OCI-LY3 (cell line): ENCODE measurements at regions not wholly inside any gene's neighbourhood (a gene's known extent, or its start where the extent isn't known, plus 50 kb on each side); places are given as distances from the start of the nearest gene placed in this dataset.

ENCODE experiments used
- H2AFZ ChIP-seq: fragments of 200-600, 300-600 bp; shearing (Covaris generic); 2 replicates; pipeline ENCODE4 v1.6.0; 2014; ENCODE audit warnings: antibody characterized with exemption, low read depth, low read length
- H3K27ac ChIP-seq: fragments of 200-600, 300-600 bp; sonication (generic); 2 replicates; pipeline ENCODE4 v1.5.1; 2014; ENCODE audit warnings: mild to moderate bottlenecking, low read length, moderate library complexity, mixed read lengths
- H3K27me3 ChIP-seq: fragments of 200-600, 300-600 bp; sonication (generic); 2 replicates; pipeline ENCODE4 v1.6.1; 2014; ENCODE audit warnings: low read depth, low read length, mixed read lengths
- H3K36me3 ChIP-seq: fragments of 200-600, 300-600 bp; sonication (generic); replicated peaks from 2 replicates; pipeline ENCODE3; 2014; ENCODE audit warnings: low read depth, low read length, mixed read lengths
- H3K4me1 ChIP-seq: fragments of 300-600, 200-600 bp; sonication (generic); 2 replicates; pipeline ENCODE4 v1.6.1; 2014; ENCODE audit warnings: low read length, mixed read lengths
- H3K4me2 ChIP-seq: fragments of 200-600, 300-600 bp; sonication (generic); 2 replicates; pipeline ENCODE4 v1.6.1; 2014; ENCODE audit warnings: low read length, mixed read lengths
- H3K4me3 ChIP-seq: fragments of 300-600, 200-600 bp; sonication (generic); 2 replicates; pipeline ENCODE4 v1.5.1; 2014; ENCODE audit warnings: antibody characterized with exemption, mild to moderate bottlenecking, low read length, moderate library complexity
- H3K79me2 ChIP-seq: fragments of 300-600, 200-600 bp; shearing (Covaris generic); 2 replicates; pipeline ENCODE4 v1.6.1; 2014; ENCODE audit warnings: mild to moderate bottlenecking, low read length, mixed read lengths
- H3K9ac ChIP-seq: fragments of 300-600, 200-600 bp; shearing (Covaris generic); 2 replicates; pipeline ENCODE4 v1.6.0; 2014; ENCODE audit warnings: mild to moderate bottlenecking, low read length, moderate library complexity
- H3K9me3 ChIP-seq: fragments of 200-600, 300-600 bp; shearing (Covaris generic); 2 replicates; pipeline ENCODE4 v1.6.1; 2014; ENCODE audit warnings: low read length, mixed read lengths; ENCODE audit not compliant: insufficient read depth
- H4K20me1 ChIP-seq: fragments of 200-600, 300-600 bp; sonication (generic); 2 replicates; pipeline ENCODE4 v1.6.1; 2016; ENCODE audit warnings: low read length, mixed read lengths; ENCODE audit not compliant: insufficient read depth
- CTCF ChIP-seq: fragments of 200-600, 300-600 bp; sonication (generic); IDR thresholded peaks from 2 replicates; pipeline ENCODE4 v1.5.1; 2014; ENCODE audit warnings: antibody characterized with exemption, low read length, low read depth
- EZH2phosphoT487 ChIP-seq: fragments of 200-600 bp; shearing (Covaris generic); IDR thresholded peaks from 2 replicates; pipeline ENCODE4 v1.6.1; 2018; ENCODE audit warnings: antibody characterized with exemption, mixed run types, low read depth

GRCh38 chr19:31000913-31001312 is 348.3 kb downstream of the TSHZ3 start:
- Histone ChIP-seq H3K4me2 (no peak overlapping the region), H3K9ac (no peak overlapping the region), H3K79me2 (no peaks in the 10 kb centered on the region), H3K27me3 (no peaks in the 10 kb centered on the region), H3K4me3 (no peak overlapping the region), H3K9me3 (no peaks in the 10 kb centered on the region), H3K4me1 (no peaks in the 10 kb centered on the region), H3K27ac (no peak overlapping the region), H4K20me1 (no peaks in the 10 kb centered on the region), H3K36me3 (no peaks in the 10 kb centered on the region), H2AFZ (no peak overlapping the region)
- TF ChIP-seq EZH2phosphoT487 (no peak), CTCF (no peak)

GRCh38 chr19:30999726-31000125 is 349.5 kb downstream of the TSHZ3 start:
- H3K36me3 ChIP-seq = no peaks in the 10 kb centered on the region
- no peak overlapping the region for H3K27ac ChIP-seq
- no peaks in the 10 kb centered on the region for H4K20me1 ChIP-seq
- H3K27me3 ChIP-seq = no peaks in the 10 kb centered on the region
- no peak overlapping the region for H3K4me3 ChIP-seq
- H3K79me2 ChIP-seq = no peaks in the 10 kb centered on the region
- H3K4me2 ChIP-seq = no peak overlapping the region
- no peaks in the 10 kb centered on the region for H3K9me3 ChIP-seq
- no peaks in the 10 kb centered on the region for H3K4me1 ChIP-seq
- TF ChIP-seq CTCF = no peak
- no peak for TF ChIP-seq EZH2phosphoT487
- no peak overlapping the region for H2AFZ ChIP-seq
- no peak overlapping the region for H3K9ac ChIP-seq

- Histone ChIP-seq H3K9me3 (no peaks in the 10 kb centered on the region), H3K4me3 (no peak overlapping the region), H2AFZ (no peak overlapping the region), H3K27me3 (no peaks in the 10 kb centered on the region), H3K79me2 (no peaks in the 10 kb centered on the region), H3K36me3 (no peaks in the 10 kb centered on the region), H3K9ac (no peak overlapping the region), H4K20me1 (no peaks in the 10 kb centered on the region), H3K4me1 (no peaks in the 10 kb centered on the region), H3K27ac (no peak overlapping the region), H3K4me2 (no peak overlapping the region)
- TF ChIP-seq EZH2phosphoT487 = no peak
Measured at GRCh38 chr19:30997222-30997621, 352.0 kb downstream of the TSHZ3 start.

GRCh38 chr19:30978639-30979038 is 370.6 kb downstream of the TSHZ3 start:
- Histone ChIP-seq H3K9me3 (peaks cover 4% of the 10 kb centered on the region; the same call in 1 of the 2 replicates), H3K4me1 (no peaks in the 10 kb centered on the region), H3K9ac (no peak overlapping the region), H3K27me3 (no peaks in the 10 kb centered on the region), H3K4me3 (no peak overlapping the region), H3K4me2 (no peak overlapping the region), H3K79me2 (no peaks in the 10 kb centered on the region), H2AFZ (no peak overlapping the region), H4K20me1 (no peaks in the 10 kb centered on the region), H3K36me3 (no peaks in the 10 kb centered on the region), H3K27ac (no peak overlapping the region)
- no peak for TF ChIP-seq EZH2phosphoT487
- no peak for TF ChIP-seq CTCF

- Histone ChIP-seq H3K4me1 (no peaks in the 10 kb centered on the region), H3K9me3 (no peaks in the 10 kb centered on the region), H3K9ac (no peak overlapping the region), H3K27ac (no peak overlapping the region), H4K20me1 (no peaks in the 10 kb centered on the region), H3K79me2 (no peaks in the 10 kb centered on the region), H3K4me2 (no peak overlapping the region), H2AFZ (no peak overlapping the region), H3K4me3 (no peak overlapping the region), H3K36me3 (no peaks in the 10 kb centered on the region), H3K27me3 (no peaks in the 10 kb centered on the region)
- no peak for TF ChIP-seq EZH2phosphoT487
Measured at GRCh38 chr19:30969591-30969990, 379.6 kb downstream of the TSHZ3 start.
